Cardiac fibroblast (primary cell): ENCODE measurements at regions not wholly inside any gene's neighbourhood (a gene's known extent, or its start where the extent isn't known, plus 50 kb on each side); places are given as distances from the start of the nearest gene placed in this dataset.

Source experiments
- DNase-seq, 2 donors: peaks; one replicate each; pipeline versions ENCODE4 v3.0.0 to v3.0.0-alpha.2; 2010; ENCODE audit warnings: low read depth in 2 of 2
- H3K4me3 ChIP-seq, 2 donors: replicated peaks in 1 of 2; 1 replicate in 1 of 2; 2 replicates in 1 of 2; pipeline ENCODE4 v1.5.1; 2011; ENCODE audit warnings: low read depth in 2 of 2, low read length in 2 of 2, mild to moderate bottlenecking in 2 of 2, moderate library complexity in 1 of 2
- TF ChIP-seq, protein P1 (sequence below): IDR thresholded peaks from one replicate; pipeline ENCODE4 v1.5.1; 2011; ENCODE audit warnings: low read depth, mild to moderate bottlenecking, low read length, inconsistent platforms

DNA sequence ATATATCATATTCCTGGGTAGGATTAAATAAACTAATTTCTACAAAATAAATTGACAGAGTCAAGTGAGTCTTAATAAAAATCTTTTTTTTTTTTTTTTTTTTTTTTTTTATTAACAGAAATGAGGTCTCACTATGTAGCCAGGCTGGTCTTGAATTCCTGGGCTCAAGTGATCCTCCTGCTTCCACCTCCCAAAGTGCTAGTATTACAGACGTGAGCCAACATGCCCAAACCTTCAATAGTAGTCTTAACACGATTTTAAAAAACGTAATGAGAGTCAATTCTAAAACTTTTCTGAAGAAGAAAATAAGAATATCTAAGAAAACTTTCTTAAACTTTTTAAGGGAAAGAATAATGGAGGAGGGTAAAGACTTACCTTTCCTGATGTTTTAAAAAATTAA is 84.2 kb downstream of the YIPF5 start:
- TF ChIP-seq, protein P1, sequence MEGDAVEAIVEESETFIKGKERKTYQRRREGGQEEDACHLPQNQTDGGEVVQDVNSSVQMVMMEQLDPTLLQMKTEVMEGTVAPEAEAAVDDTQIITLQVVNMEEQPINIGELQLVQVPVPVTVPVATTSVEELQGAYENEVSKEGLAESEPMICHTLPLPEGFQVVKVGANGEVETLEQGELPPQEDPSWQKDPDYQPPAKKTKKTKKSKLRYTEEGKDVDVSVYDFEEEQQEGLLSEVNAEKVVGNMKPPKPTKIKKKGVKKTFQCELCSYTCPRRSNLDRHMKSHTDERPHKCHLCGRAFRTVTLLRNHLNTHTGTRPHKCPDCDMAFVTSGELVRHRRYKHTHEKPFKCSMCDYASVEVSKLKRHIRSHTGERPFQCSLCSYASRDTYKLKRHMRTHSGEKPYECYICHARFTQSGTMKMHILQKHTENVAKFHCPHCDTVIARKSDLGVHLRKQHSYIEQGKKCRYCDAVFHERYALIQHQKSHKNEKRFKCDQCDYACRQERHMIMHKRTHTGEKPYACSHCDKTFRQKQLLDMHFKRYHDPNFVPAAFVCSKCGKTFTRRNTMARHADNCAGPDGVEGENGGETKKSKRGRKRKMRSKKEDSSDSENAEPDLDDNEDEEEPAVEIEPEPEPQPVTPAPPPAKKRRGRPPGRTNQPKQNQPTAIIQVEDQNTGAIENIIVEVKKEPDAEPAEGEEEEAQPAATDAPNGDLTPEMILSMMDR, result no peak
- no peak overlapping the region for H3K4me3 ChIP-seq
- DNase-seq, result no peak

DNA sequence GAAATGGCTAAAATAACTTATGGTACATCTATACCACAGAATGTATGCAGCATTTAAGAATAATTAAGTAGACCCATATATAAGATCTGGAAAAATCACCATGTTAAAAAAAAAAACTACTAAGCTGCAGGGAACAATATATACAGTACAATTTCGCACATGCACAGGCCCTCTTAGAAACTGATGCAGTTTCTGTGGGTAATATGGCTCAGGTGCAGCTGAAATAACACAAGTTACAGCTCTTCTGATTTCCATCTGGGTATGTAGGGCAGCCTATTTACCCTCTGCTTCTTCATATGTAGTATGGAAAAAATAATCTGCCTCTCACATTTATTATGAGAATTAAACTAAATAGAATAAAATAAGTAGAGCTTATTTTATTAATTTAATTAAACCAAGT is 82.9 kb downstream of the YIPF5 start:
- no peak for DNase-seq
- TF ChIP-seq, protein P1, result no peak
- H3K4me3 ChIP-seq, result no peak overlapping the region

DNA sequence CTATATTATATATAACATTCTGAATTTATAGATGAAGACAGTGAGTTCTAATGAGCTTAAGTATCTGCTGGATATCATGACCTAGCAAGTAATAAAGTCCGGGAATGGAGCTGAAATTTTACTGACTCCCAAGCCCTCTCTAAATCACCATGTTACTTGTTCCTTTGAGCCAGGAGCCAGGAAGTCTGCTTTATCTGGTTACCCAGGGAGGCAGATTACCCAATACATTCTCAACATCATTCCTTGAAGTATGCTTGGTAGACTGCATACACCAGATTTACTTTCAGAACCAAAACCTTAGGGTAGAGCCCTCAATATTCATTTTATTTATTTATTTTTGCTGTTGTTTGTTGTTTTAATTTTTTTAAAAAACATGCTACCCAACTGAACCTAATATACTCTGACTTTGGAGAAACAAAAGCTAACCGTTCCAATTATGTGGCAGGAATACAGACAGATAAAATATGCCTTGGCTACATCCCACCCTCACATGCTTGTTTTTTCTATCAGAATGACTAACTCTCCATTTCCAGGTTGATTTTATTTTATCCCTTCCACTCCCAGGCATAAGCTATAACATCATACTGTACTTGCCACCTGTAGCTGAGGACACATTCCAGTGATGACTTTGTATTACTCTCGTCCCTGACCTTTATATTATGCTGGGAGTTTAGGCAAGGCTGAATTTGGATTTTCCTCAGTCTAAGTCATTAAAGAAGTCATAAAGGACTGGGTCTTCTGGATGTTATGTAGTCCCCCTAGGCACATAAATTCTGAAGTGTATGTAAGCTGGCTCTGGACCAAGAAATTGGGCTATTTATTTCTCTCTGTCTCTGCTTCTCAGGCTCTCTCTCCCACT is 82.0 kb downstream of the YIPF5 start:
- H3K4me3 ChIP-seq, result no peak overlapping the region
- TF ChIP-seq, protein P1, result no peak
- peak; percentile 30 to 69 for DNase-seq

DNA sequence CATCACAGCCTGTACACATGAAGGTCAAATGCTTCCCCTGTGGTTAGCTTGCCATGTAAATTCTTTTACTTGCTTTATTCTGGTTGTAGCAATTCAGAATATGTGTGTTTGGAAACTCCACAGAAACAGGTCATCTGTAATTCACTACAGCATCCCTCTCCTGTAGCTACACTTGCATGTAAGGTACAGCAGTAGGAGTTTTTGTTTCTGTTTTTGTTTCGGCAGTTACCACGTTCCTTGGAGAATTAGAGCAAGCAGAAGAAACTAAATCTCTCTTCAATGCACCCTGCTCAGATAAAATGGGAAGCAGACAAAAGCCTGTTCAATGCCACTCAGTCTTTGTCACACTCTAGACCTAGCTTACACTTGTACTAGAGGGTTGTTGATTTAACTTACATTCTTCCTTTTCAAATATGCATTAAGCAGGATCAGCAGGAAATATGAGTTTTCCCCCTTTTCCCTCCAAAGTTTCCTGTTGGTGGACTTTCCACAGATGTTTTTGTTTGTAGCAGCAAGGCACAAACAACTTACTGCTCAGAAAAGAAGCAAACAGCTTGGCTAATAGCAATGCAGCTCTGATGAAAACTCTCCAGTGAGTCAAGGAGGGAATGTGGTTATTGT is 80.9 kb downstream of the YIPF5 start:
- no peak overlapping the region for H3K4me3 ChIP-seq
- DNase-seq, result peak in 1 of 2 donors; percentile 13
- TF ChIP-seq, protein P1, result no peak

DNA sequence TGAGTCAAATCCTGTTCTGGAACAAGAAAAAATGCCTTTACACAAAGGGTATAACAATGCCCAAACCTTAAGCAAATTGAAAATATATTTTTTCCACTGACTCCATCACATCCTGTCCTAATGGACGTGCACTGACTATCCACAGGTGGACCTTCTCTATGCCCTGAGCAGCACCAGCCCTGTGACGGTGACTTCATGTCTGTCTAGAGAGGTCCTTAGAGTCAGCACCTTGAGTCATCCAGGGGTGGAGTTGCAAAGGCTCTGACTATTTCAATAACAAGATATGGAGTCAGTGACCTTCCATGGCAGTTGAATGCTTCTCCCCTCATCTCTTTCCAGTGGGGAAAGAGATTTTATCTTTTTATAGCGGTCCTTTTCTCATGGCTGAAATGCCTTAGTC is 78.0 kb downstream of the YIPF5 start:
- peak in 1 of 2 donors; percentile 36 for DNase-seq
- TF ChIP-seq, protein P1, result no peak
- H3K4me3 ChIP-seq, result no peak overlapping the region

DNA sequence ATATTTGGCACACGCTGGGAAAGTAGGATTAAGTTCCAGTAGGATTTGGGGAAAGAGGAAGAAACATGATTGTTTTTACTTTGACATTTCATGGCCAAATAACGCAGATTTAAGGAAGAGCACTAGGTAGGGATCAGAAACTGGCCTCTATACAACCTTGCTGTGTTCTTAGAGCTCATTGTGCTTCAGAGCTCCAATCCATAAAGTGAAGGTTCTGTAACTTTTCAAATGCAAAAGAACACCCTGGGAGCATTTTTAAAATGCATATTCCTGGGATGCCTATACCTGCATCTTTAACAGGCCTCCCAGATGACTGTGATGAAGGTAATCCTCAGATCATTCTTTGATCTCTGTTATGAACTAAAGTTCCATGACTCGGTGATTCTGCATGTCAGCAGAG is 77.1 kb downstream of the YIPF5 start:
- H3K4me3 ChIP-seq, result no peak overlapping the region
- TF ChIP-seq, protein P1, result no peak
- DNase-seq, result no peak
